ENCODE measurements at regions not wholly inside any gene's neighbourhood (a gene's known extent, or its start where the extent isn't known, plus 50 kb on each side); places are given as distances from the start of the nearest gene placed in this dataset.
"Not testable (repeated sequence)": the region's sequence is repeated elsewhere in the genome, so short reads cannot be mapped to it uniquely, and the experiment has no call there.

- no peaks in the 10 kb centered on the region for H3K4me1 Mint-ChIP-seq
- ATAC-seq (no peak), DNase-seq (no peak)
- no peaks in the 10 kb centered on the region for H3K36me3 Mint-ChIP-seq (ENCODE audit: low read depth)
- peaks cover 5% of the 10 kb centered on the region for H3K27me3 Mint-ChIP-seq
- H3K9me3 ChIP-seq (ENCODE audit: control insufficient read depth, low read length, poor library complexity, severe bottlenecking): no peaks in the 10 kb centered on the region
- H3K27ac Mint-ChIP-seq: no peak overlapping the region
- no peak overlapping the region for H3K4me3 Mint-ChIP-seq
These were observed 280.7 kb upstream of the ARHGEF26 start for GRCh38 chr3:153840487-153840886.

- no peak overlapping the region for H3K4me3 Mint-ChIP-seq
- no peak for ATAC-seq
- no peaks in the 10 kb centered on the region for H3K9me3 ChIP-seq (ENCODE audit: control insufficient read depth, low read length, poor library complexity, severe bottlenecking)
- H3K4me1 Mint-ChIP-seq: peaks cover 3% of the 10 kb centered on the region
- DNase-seq: no peak
- H3K27me3 Mint-ChIP-seq: peaks cover 6% of the 10 kb centered on the region
- H3K36me3 Mint-ChIP-seq (ENCODE audit: low read depth): no peaks in the 10 kb centered on the region
- H3K27ac Mint-ChIP-seq: no peak overlapping the region
These were observed 277.2 kb upstream of the ARHGEF26 start for GRCh38 chr3:153843994-153844393.

DNA sequence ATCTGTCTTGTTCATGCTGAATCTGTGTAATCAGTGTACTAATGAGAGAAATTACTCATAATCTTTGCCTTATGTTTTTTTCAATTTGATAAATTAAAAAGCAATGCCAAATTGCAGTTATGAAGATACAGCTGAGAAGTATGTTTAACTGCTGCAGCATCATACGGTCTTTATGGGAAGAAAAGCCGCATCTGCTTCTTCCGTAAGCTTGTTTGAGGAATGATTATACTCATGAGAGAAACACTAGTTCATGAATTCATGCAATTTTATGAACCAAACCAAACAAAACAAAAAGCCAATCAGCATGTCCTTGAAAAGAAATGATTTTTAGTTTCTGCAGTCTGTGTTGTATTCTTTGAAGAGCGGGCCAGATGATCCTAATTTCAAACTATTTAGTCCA is 275.9 kb upstream of the ARHGEF26 start:
- no peaks in the 10 kb centered on the region for H3K9me3 ChIP-seq (ENCODE audit: control insufficient read depth, low read length, poor library complexity, severe bottlenecking)
- Mint-ChIP-seq H3K4me3 (no peak overlapping the region), H3K36me3 (ENCODE audit: low read depth) (no peaks in the 10 kb centered on the region), H3K27ac (no peak overlapping the region), H3K27me3 (peaks cover 6% of the 10 kb centered on the region), H3K4me1 (peaks cover 3% of the 10 kb centered on the region)
- ATAC-seq: no peak
- DNase-seq: no peak

DNA sequence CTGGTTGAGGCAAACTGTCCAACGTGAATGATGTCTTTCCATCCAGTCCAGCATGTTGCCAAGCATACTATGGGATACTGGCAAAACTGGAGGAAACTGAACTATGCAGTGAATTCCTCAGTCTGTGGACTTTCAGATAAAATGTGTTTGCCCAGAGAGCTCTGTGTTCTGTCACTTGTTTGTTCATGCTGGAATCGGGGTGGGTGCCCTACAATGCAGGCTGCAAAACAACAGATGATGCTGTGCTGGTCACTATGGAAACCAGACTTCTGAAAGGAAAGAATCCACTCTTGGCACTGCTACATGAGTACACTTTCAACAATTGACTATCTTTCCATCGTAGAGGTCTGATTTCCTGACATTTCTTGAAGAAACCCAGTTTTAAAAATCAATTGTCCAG is 272.5 kb upstream of the ARHGEF26 start:
- DNase-seq (no peak), ATAC-seq (no peak)
- peaks cover 11% of the 10 kb centered on the region for H3K27me3 Mint-ChIP-seq
- H3K36me3 Mint-ChIP-seq (ENCODE audit: low read depth): peaks cover 2% of the 10 kb centered on the region
- no peak overlapping the region for H3K4me3 Mint-ChIP-seq
- H3K9me3 ChIP-seq (ENCODE audit: control insufficient read depth, low read length, poor library complexity, severe bottlenecking): no peaks in the 10 kb centered on the region
- no peak overlapping the region for H3K27ac Mint-ChIP-seq
- peaks cover 5% of the 10 kb centered on the region for H3K4me1 Mint-ChIP-seq

GRCh38 chr3:153852355-153852754 is 268.8 kb upstream of the ARHGEF26 start:
- Mint-ChIP-seq H3K27ac (no peak overlapping the region), H3K4me1 (peaks cover 13% of the 10 kb centered on the region), H3K4me3 (no peak overlapping the region), H3K36me3 (ENCODE audit: low read depth) (peaks cover 2% of the 10 kb centered on the region), H3K27me3 (peaks cover 21% of the 10 kb centered on the region)
- H3K9me3 ChIP-seq (ENCODE audit: control insufficient read depth, low read length, poor library complexity, severe bottlenecking): no peaks in the 10 kb centered on the region
- no peak for DNase-seq
- no peak for ATAC-seq

DNA sequence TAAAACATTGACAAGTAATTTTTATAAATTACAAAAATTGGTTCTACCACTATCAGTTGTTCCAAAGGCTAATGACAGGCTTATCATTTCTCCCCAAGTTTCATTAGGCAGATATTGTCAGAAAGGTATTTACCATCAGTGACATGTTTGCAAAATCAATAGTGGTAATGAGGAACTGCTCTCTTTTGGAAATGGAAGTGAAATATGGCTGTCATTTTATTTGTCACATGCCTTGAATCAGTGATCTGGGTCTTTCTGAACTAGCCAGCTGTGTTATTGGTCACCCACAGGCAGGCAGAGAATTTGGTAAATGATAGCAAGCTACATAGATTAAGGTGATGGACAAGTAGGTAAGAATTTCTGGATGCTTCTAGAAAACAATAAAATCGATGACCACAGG is 268.0 kb upstream of the ARHGEF26 start:
- Mint-ChIP-seq H3K4me3 (no peak overlapping the region), H3K36me3 (ENCODE audit: low read depth) (peaks cover 2% of the 10 kb centered on the region), H3K4me1 (peaks cover 10% of the 10 kb centered on the region), H3K27me3 (peaks cover 16% of the 10 kb centered on the region), H3K27ac (no peak overlapping the region)
- DNase-seq: no peak
- ATAC-seq: no peak
- no peaks in the 10 kb centered on the region for H3K9me3 ChIP-seq (ENCODE audit: control insufficient read depth, low read length, poor library complexity, severe bottlenecking)

DNA sequence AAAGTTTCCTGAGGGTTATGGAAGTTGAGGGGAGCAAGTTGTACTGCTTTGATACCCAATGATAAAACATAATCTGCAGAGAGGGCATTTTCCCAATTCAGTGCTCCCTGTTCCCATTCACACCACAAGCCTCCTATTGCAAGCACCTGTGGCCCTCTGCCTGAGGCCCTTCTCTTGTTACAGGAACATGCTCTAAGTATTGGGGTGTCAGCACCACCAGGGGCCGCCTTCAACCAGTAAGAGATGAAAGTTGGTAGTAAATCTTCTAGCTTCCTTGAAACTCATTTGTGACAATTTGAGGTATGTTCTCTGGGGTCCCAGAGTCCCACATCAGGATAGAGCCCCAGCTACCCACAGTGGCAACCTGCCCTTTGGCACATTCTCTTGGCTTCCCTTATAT is 265.4 kb upstream of the ARHGEF26 start:
- DNase-seq (no peak), ATAC-seq (no peak)
- Mint-ChIP-seq H3K4me3 (no peak overlapping the region), H3K27me3 (peaks cover 16% of the 10 kb centered on the region), H3K36me3 (ENCODE audit: low read depth) (peaks cover 2% of the 10 kb centered on the region), H3K27ac (no peak overlapping the region), H3K4me1 (peaks cover 10% of the 10 kb centered on the region)
- H3K9me3 ChIP-seq (ENCODE audit: control insufficient read depth, low read length, poor library complexity, severe bottlenecking): no peaks in the 10 kb centered on the region

DNA sequence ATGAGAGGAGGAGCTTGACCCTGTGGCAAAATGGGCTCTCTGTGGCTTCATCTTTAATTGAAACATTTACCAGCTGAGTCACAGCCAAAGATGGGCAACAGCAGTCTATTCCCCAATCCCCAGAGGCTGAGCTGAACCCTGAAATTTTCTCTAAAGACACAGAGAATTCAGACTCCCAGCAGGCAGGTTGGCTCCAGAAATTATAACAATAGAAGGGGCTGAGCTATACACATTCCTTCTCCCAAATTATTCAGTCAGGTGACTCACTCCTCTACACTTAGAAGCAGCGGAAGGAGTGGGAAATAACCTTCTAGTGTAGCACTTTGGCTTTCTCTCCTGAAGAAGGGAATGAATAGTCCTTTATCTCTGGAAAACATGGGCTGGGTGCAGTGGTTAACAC is 264.3 kb upstream of the ARHGEF26 start:
- no peaks in the 10 kb centered on the region for H3K9me3 ChIP-seq (ENCODE audit: control insufficient read depth, low read length, poor library complexity, severe bottlenecking)
- Mint-ChIP-seq H3K36me3 (ENCODE audit: low read depth) (peaks cover 2% of the 10 kb centered on the region), H3K4me3 (no peak overlapping the region), H3K27me3 (peaks cover 16% of the 10 kb centered on the region), H3K27ac (no peak overlapping the region), H3K4me1 (peaks cover 10% of the 10 kb centered on the region)
- ATAC-seq: no peak
- no peak for DNase-seq

GRCh38 chr3:153864793-153865192 is 256.4 kb upstream of the ARHGEF26 start:
- H3K27me3 Mint-ChIP-seq: no peaks in the 10 kb centered on the region
- H3K4me1 Mint-ChIP-seq: no peaks in the 10 kb centered on the region
- ATAC-seq: no peak
- no peaks in the 10 kb centered on the region for H3K9me3 ChIP-seq (ENCODE audit: control insufficient read depth, low read length, poor library complexity, severe bottlenecking)
- DNase-seq: no peak
- H3K27ac Mint-ChIP-seq: no peak overlapping the region
- H3K36me3 Mint-ChIP-seq (ENCODE audit: low read depth): no peaks in the 10 kb centered on the region
- H3K4me3 Mint-ChIP-seq: no peak overlapping the region

GRCh38 chr3:153866901-153867300 is 254.3 kb upstream of the ARHGEF26 start:
- H3K9me3 ChIP-seq (ENCODE audit: control insufficient read depth, low read length, poor library complexity, severe bottlenecking): no peaks in the 10 kb centered on the region
- Mint-ChIP-seq H3K27me3 (no peaks in the 10 kb centered on the region), H3K36me3 (ENCODE audit: low read depth) (no peaks in the 10 kb centered on the region), H3K4me1 (no peaks in the 10 kb centered on the region), H3K4me3 (no peak overlapping the region), H3K27ac (no peak overlapping the region)
- ATAC-seq (no peak), DNase-seq (no peak)

- not testable (repeated sequence) for H3K27me3 Mint-ChIP-seq; H3K4me3 Mint-ChIP-seq; H3K4me1 Mint-ChIP-seq; H3K36me3 Mint-ChIP-seq (ENCODE audit: low read depth); ATAC-seq; DNase-seq; H3K9me3 ChIP-seq (ENCODE audit: control insufficient read depth, low read length, poor library complexity, severe bottlenecking); H3K27ac Mint-ChIP-seq
These were observed 246.8 kb upstream of the ARHGEF26 start for GRCh38 chr3:153874348-153874747.

- no peak overlapping the region for H3K27ac Mint-ChIP-seq
- no peak overlapping the region for H3K4me3 Mint-ChIP-seq
- H3K27me3 Mint-ChIP-seq: no peaks in the 10 kb centered on the region
- DNase-seq: no peak
- no peaks in the 10 kb centered on the region for H3K9me3 ChIP-seq (ENCODE audit: control insufficient read depth, low read length, poor library complexity, severe bottlenecking)
- H3K36me3 Mint-ChIP-seq (ENCODE audit: low read depth): no peaks in the 10 kb centered on the region
- ATAC-seq: no peak
- no peaks in the 10 kb centered on the region for H3K4me1 Mint-ChIP-seq
These were observed 240.7 kb upstream of the ARHGEF26 start for GRCh38 chr3:153880493-153880892.

DNA sequence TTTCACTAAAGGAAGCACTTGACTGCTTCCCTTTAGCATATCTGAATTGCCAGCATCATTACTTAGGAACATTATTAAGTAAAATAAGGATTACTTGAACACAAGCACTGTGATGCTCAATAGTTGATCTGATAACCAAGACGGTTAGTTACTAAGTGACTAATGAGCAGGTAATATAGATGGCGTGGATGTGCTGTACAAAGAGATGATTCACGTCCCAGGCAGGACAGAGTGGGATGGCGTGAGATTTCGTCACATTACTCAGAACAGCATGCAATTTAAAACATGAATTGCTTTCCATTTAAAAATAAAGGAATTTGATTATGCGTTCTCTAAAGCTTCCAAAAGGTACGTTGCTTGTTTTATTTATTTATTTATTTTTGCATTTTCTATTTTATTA is 240.0 kb upstream of the ARHGEF26 start:
- no peaks in the 10 kb centered on the region for H3K36me3 Mint-ChIP-seq (ENCODE audit: low read depth)
- ATAC-seq (no peak), DNase-seq (no peak)
- H3K4me3 Mint-ChIP-seq: no peak overlapping the region
- no peaks in the 10 kb centered on the region for H3K27me3 Mint-ChIP-seq
- no peaks in the 10 kb centered on the region for H3K9me3 ChIP-seq (ENCODE audit: control insufficient read depth, low read length, poor library complexity, severe bottlenecking)
- no peaks in the 10 kb centered on the region for H3K4me1 Mint-ChIP-seq
- no peak overlapping the region for H3K27ac Mint-ChIP-seq

GRCh38 chr3:153885359-153885758 is 235.8 kb upstream of the ARHGEF26 start:
- H3K36me3 Mint-ChIP-seq (ENCODE audit: low read depth): no peaks in the 10 kb centered on the region
- no peaks in the 10 kb centered on the region for H3K4me1 Mint-ChIP-seq
- H3K27me3 Mint-ChIP-seq: no peaks in the 10 kb centered on the region
- no peaks in the 10 kb centered on the region for H3K9me3 ChIP-seq (ENCODE audit: control insufficient read depth, low read length, poor library complexity, severe bottlenecking)
- no peak for DNase-seq
- H3K27ac Mint-ChIP-seq: no peak overlapping the region
- ATAC-seq: no peak
- no peak overlapping the region for H3K4me3 Mint-ChIP-seq

- no peaks in the 10 kb centered on the region for H3K4me1 Mint-ChIP-seq
- no peak overlapping the region for H3K27ac Mint-ChIP-seq
- no peaks in the 10 kb centered on the region for H3K36me3 Mint-ChIP-seq (ENCODE audit: low read depth)
- H3K9me3 ChIP-seq (ENCODE audit: control insufficient read depth, low read length, poor library complexity, severe bottlenecking): no peaks in the 10 kb centered on the region
- H3K4me3 Mint-ChIP-seq: no peak overlapping the region
- DNase-seq (no peak), ATAC-seq (no peak)
- no peaks in the 10 kb centered on the region for H3K27me3 Mint-ChIP-seq
These were observed 231.3 kb upstream of the ARHGEF26 start for GRCh38 chr3:153889905-153890334.
